Neural cell (in vitro differentiated cells): ENCODE measurements at regions not wholly inside any gene's neighbourhood (a gene's known extent, or its start where the extent isn't known, plus 50 kb on each side); places are given as distances from the start of the nearest gene placed in this dataset.

Experiments used
- CTCF ChIP-seq: fragments of 450-650 bp; IDR thresholded peaks from 2 replicates; pipeline ENCODE4 v1.5.1; 2014; ENCODE audit warnings: antibody characterized with exemption, mild to moderate bottlenecking, moderate library complexity; ENCODE audit not compliant: poor library complexity, severe bottlenecking
- EP300 ChIP-seq: fragments of 450-650 bp; conservative IDR thresholded peaks from 2 replicates; pipeline ENCODE4 v1.6.1; 2014; ENCODE audit warnings: antibody characterized with exemption, mild to moderate bottlenecking, moderate library complexity; ENCODE audit not compliant: poor library complexity, severe bottlenecking
- EZH2 ChIP-seq: fragments of 200-600, 300-800 bp; shearing (Covaris generic), sonication (generic); IDR thresholded peaks from 2 replicates; pipeline ENCODE4 v1.6.1; 2014; ENCODE audit warnings: antibody characterized with exemption, low read length, borderline replicate concordance, mild to moderate bottlenecking; ENCODE audit not compliant: insufficient read depth, poor library complexity, severe bottlenecking
- POLR2AphosphoS5 ChIP-seq: IDR thresholded peaks from 2 replicates; pipeline ENCODE4 v1.6.1; 2012
- RAD21 ChIP-seq: fragments of 450-650 bp; conservative IDR thresholded peaks from 2 replicates; pipeline ENCODE4 v1.6.1; 2014; ENCODE audit warnings: antibody characterized with exemption, mild to moderate bottlenecking, moderate library complexity
- REST ChIP-seq: IDR thresholded peaks from 2 replicates; pipeline ENCODE4 v1.6.1; 2012; ENCODE audit warnings: borderline replicate concordance

GRCh38 chr22:48088251-48088650 lies 1325.8 kb downstream of the TBC1D22A start:
- no peak for TF ChIP-seq CTCF
- no peak for TF ChIP-seq REST
- no peak for TF ChIP-seq EP300
- no peak for TF ChIP-seq POLR2AphosphoS5
- no peak for TF ChIP-seq EZH2
- TF ChIP-seq RAD21, result no peak
